ENCODE measurements at regions not wholly inside any gene's neighbourhood (a gene's known extent, or its start where the extent isn't known, plus 50 kb on each side); places are given as distances from the start of the nearest gene placed in this dataset.

DNA sequence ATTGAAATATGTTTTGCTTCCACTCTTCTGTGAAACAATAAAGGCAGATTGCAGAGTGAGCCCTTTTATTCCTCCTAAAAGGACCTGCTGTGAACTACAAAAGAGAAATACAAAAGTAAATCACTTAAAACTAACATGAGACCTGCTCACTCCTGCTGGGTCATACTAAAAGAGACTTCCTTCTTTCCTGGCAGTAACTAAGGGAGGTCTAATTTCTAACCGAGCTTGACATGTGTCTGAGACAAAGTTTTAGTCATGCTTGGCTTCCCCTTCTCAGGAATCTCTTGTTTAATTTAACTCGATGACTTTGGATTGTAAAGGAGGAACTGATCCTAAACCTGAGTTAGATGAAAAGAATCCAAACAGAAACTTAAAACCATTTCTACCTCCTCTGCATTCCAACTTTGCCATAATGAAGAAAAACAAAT, 86.4 kb upstream of the CDH6 start:
- TF ChIP-seq, protein P1, sequence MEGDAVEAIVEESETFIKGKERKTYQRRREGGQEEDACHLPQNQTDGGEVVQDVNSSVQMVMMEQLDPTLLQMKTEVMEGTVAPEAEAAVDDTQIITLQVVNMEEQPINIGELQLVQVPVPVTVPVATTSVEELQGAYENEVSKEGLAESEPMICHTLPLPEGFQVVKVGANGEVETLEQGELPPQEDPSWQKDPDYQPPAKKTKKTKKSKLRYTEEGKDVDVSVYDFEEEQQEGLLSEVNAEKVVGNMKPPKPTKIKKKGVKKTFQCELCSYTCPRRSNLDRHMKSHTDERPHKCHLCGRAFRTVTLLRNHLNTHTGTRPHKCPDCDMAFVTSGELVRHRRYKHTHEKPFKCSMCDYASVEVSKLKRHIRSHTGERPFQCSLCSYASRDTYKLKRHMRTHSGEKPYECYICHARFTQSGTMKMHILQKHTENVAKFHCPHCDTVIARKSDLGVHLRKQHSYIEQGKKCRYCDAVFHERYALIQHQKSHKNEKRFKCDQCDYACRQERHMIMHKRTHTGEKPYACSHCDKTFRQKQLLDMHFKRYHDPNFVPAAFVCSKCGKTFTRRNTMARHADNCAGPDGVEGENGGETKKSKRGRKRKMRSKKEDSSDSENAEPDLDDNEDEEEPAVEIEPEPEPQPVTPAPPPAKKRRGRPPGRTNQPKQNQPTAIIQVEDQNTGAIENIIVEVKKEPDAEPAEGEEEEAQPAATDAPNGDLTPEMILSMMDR (IDR thresholded peaks at IDR 0.05) = no peak
- no peak for TF ChIP-seq EP300 (IDR thresholded peaks at IDR 0.05)
- no peaks in the 10 kb centered on the region for H3K36me3 ChIP-seq
- H3K27me3 ChIP-seq = no peaks in the 10 kb centered on the region
- WGBS = 16% methylated on average over 2 of the region's 2 CpGs
- H3K27ac ChIP-seq = no peak overlapping the region
- no peaks in the 10 kb centered on the region for H3K4me1 ChIP-seq
- H3K9me3 ChIP-seq = no peaks in the 10 kb centered on the region
- H3K4me3 ChIP-seq = no peak overlapping the region
- DNase-seq (ENCODE audit: low spot score in 2 of 2) = no peak

GRCh38 chr5:31106691-31107090, 86.8 kb upstream of the CDH6 start:
- Histone ChIP-seq H3K4me3 (no peak overlapping the region), H3K4me1 (no peaks in the 10 kb centered on the region), H3K36me3 (no peaks in the 10 kb centered on the region), H3K9me3 (no peaks in the 10 kb centered on the region), H3K27ac (no peak overlapping the region), H3K27me3 (no peaks in the 10 kb centered on the region)
- no peak for DNase-seq (ENCODE audit: low spot score in 2 of 2)
- 37% methylated on average over 4 of the region's 4 CpGs for WGBS
- TF ChIP-seq, protein P1 (IDR thresholded peaks at IDR 0.05) = no peak
- TF ChIP-seq POLR2A (IDR thresholded peaks at IDR 0.05) (no peak), POLR2AphosphoS5 (IDR thresholded peaks at IDR 0.05) (no peak), EP300 (IDR thresholded peaks at IDR 0.05) (no peak)

- Histone ChIP-seq H3K27ac (no peak overlapping the region), H3K36me3 (no peaks in the 10 kb centered on the region), H3K27me3 (no peaks in the 10 kb centered on the region), H3K4me3 (no peak overlapping the region), H3K9me3 (no peaks in the 10 kb centered on the region), H3K4me1 (no peaks in the 10 kb centered on the region)
- TF ChIP-seq POLR2AphosphoS5 (IDR thresholded peaks at IDR 0.05) (no peak), POLR2A (IDR thresholded peaks at IDR 0.05) (no peak), EP300 (IDR thresholded peaks at IDR 0.05) (no peak)
- TF ChIP-seq, protein P1 (IDR thresholded peaks at IDR 0.05) = no peak
- WGBS = 29% methylated on average over 2 of the region's 2 CpGs
- no peak for DNase-seq (ENCODE audit: low spot score in 2 of 2)
Observed at GRCh38 chr5:31106278-31106677, 87.2 kb upstream of the CDH6 start.

GRCh38 chr5:31104775-31105174, 88.7 kb upstream of the CDH6 start:
- Histone ChIP-seq H3K4me3 (no peak overlapping the region), H3K4me1 (no peaks in the 10 kb centered on the region), H3K9me3 (no peaks in the 10 kb centered on the region), H3K36me3 (no peaks in the 10 kb centered on the region), H3K27me3 (no peaks in the 10 kb centered on the region), H3K27ac (no peak overlapping the region)
- DNase-seq (ENCODE audit: low spot score in 2 of 2) = no peak
- 83% methylated on average over 4 of the region's 4 CpGs for WGBS
- TF ChIP-seq POLR2AphosphoS5 (IDR thresholded peaks at IDR 0.05) = no peak
- TF ChIP-seq EP300 (IDR thresholded peaks at IDR 0.05) = no peak
- no peak for TF ChIP-seq POLR2A (IDR thresholded peaks at IDR 0.05)
- TF ChIP-seq, protein P1 (IDR thresholded peaks at IDR 0.05) = no peak

DNA sequence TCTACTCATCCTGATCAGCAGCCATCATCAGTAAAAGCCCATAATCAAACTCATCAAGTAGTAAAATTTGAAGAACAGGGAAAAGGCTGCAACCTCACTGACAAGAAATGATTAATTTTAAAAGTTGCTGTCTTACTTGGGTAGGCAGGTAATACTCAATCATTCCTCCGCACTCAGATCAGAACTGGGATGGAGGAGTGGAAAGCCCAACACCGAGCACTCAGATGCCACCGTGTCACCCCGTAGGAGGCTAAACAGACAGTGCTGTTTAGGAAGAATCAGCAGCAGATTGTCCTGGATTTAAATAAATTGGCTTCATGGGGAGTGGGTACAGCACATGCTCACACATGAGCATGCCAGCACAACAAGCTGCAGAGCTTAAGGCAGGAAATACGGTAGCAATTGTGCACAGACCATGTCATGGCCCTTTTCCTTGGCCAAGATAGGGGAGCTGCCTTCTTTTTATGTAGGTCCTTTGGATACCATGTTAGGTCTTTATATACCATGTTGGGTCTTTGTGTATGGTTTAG, 92.6 kb upstream of the CDH6 start:
- WGBS = 76% methylated on average over 5 of the region's 5 CpGs
- TF ChIP-seq EP300 (IDR thresholded peaks at IDR 0.05) (no peak), POLR2AphosphoS5 (IDR thresholded peaks at IDR 0.05) (no peak), POLR2A (IDR thresholded peaks at IDR 0.05) (no peak)
- TF ChIP-seq, protein P1 (IDR thresholded peaks at IDR 0.05) = no peak
- Histone ChIP-seq H3K27ac (no peak overlapping the region), H3K4me1 (no peaks in the 10 kb centered on the region), H3K9me3 (no peaks in the 10 kb centered on the region), H3K27me3 (no peaks in the 10 kb centered on the region), H3K4me3 (no peak overlapping the region), H3K36me3 (no peaks in the 10 kb centered on the region)
- DNase-seq (ENCODE audit: low spot score in 2 of 2) = no peak
